Activated CD4-positive, alpha-beta T cell treated with anti-CD3 and anti-CD28 coated beads, Interleukin-2, amount 50 U/mL, for 4 hours (primary cell): ENCODE measurements at regions not wholly inside any gene's neighbourhood (a gene's known extent, or its start where the extent isn't known, plus 50 kb on each side); places are given as distances from the start of the nearest gene placed in this dataset.

Source experiments
- DNase-seq, 2 experiments: peaks; one replicate each; pipeline ENCODE4 v3.0.0-alpha.2; 2020

- no peak for DNase-seq
These were observed 167.1 kb upstream of the ZMIZ1 start for GRCh38 chr10:78901694-78902093.

DNA sequence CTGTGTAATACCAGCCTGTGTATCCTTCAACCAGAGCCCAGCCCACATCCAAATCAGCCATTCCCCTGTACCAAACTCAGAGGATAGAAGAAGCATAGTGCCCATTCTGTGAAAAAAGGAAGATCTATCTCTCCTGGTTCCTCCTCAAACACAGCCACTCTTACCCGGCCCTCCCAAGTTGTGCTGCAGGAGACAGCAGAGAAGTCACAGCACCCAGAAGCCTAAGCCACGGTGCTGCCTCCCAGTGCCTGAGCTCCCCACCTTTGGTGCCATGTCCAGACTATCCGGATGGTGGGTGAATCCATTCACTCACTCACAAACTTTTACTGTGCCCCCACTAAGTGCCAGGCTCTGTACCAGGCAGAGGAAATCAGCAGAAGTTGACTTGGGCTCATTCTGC lies 166.0 kb upstream of the ZMIZ1 start:
- DNase-seq, result no peak

DNA sequence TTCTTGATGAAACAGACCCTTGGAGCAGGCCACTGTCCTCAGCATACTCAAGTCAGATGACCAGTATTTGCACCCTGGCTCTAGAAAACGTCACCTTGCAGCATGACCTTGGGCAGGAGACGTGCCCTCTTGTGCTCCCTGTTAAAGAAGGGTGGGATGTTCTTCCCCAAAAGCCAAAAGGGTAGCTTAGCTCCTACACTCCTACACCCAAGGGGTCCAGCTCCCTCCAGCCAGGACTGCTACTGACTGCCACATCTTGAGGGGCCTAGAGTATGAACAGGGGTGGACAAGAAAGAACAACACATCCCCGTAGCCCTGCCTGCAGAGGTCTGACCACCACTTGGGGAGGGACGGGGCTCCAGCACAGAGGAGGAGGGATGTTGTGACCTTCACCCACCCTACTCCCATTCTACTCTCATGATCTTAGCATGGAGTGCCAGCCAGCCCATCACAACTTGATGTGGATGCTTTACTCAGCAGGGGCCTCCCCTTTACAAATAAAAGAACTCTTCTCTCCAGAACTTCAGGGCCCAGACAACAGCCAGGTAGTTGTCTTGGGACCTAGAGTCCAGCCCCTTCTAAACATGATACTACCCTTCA lies 165.3 kb upstream of the ZMIZ1 start:
- no peak for DNase-seq

DNA sequence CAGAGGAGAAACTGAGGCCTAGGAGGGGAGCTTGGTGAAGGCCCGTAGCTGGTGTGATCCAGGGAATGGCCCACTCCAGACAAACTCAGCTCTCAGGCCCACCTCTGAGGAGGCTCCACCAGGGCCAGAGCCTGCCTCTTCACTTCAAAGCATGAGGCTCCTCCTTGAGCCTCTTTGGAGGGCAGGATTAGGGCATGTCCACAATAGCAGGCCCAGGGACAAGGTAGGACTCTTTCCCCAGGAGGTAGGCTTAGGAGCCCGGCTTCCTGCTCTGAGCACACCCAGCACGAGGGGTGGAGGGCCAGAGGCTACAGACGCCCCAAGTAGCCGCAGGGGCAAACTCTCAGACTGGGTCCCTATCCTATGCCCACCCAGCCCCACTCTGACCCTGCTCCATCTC lies 164.6 kb upstream of the ZMIZ1 start:
- DNase-seq, result no peak

- DNase-seq, result no peak
These were observed 163.5 kb upstream of the ZMIZ1 start for GRCh38 chr10:78905015-78905956.

GRCh38 chr10:78905957-78906308 lies 162.8 kb upstream of the ZMIZ1 start:
- DNase-seq, result no peak

DNA sequence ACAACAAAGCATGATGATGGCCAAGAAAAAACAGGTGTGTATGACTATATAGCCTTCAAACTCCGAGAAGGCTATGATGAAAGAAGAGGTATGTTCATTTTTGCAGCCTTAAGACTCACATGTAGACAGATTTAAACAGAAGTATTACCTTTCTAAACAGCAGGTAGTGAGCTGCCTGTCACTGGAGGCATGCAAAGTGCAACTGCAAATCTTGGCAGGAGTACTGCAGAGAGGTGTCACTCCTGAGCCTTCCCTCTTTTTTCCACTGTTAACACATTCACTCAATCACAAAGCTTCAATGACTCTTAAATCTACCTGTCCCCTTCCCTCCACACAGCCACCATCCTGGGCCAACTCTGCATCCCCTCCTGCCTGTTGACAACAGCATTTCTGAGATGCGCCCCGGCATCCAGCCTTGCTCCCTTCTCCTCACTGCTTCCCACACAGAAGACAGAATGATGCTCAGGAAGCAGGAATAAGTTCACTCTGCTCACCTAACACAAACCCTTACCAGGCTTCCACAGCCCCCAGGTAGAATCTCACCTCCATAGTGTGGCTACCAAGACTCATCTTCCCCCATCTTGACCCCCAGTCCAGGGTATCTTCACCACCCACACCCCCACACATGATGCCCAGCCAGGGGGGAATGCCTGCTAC lies 161.9 kb upstream of the ZMIZ1 start:
- DNase-seq, result no peak

- no peak for DNase-seq
These were observed 161.1 kb upstream of the ZMIZ1 start for GRCh38 chr10:78907551-78908211.

DNA sequence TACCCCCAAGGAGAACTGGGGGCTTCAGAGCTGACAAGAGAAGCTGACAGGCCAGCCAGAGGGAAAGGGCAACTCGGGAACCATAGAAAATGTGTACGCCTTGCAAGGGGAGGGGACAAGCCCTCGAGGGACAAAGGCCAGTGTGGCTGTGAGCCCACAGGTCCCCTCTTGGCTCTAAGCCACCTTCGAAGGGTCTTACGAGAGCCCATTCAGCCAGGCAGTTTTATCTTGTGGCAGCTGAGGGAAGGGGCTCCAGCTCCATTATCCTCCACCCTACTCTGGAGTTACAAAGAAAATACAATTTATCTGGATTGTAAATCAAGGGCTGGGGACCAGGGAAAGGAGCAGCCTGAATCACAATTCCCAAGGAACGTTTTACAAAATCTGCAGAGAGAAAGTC lies 159.5 kb upstream of the ZMIZ1 start:
- no peak for DNase-seq

GRCh38 chr10:78910021-78910420 lies 158.7 kb upstream of the ZMIZ1 start:
- no peak for DNase-seq

DNA sequence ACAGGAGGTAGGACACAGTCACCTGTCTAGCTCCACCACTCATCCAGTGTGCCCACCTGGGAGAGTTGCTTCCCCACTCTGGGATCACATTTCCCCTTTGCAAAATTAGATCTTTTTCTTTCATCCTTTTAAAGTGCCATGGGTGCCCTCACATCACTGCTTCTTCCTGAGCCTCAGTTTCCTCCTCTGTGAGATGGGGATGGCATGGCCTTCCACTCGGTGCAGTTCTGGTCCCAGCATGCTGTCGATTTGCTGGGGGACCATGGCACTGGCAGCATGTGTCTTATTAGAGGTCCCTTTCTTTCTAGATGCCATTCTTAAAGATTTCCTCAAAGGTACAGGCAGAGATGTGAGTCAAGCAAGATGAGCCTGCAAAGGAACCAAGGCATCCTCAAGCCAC lies 158.3 kb upstream of the ZMIZ1 start:
- DNase-seq, result no peak

DNA sequence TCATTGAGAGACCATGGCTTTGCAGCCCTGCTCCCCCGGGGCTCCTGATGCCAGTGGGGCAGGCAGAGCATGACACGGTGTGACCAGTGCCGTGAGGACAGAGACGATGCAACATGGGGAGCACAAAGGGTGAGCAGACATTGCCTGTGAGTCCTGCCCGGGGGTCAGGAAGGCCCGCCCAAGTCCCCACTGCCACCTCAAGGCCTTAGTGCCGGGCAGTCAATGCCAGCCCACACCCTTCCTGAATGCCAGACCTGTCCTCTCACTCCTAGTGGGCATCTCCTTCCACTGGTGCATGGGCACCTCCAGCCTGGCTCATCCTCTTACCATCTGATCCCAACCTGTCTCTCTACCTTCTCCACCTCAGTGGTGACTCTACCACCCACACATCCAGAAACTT lies 157.9 kb upstream of the ZMIZ1 start:
- DNase-seq, result no peak

- DNase-seq, result no peak
These were observed 157.0 kb upstream of the ZMIZ1 start for GRCh38 chr10:78911533-78912340.

- no peak for DNase-seq
These were observed 156.2 kb upstream of the ZMIZ1 start for GRCh38 chr10:78912361-78913218.

- no peak for DNase-seq
These were observed 155.3 kb upstream of the ZMIZ1 start for GRCh38 chr10:78913219-78914059.

GRCh38 chr10:78914060-78914378 lies 154.7 kb upstream of the ZMIZ1 start:
- DNase-seq, result no peak

DNA sequence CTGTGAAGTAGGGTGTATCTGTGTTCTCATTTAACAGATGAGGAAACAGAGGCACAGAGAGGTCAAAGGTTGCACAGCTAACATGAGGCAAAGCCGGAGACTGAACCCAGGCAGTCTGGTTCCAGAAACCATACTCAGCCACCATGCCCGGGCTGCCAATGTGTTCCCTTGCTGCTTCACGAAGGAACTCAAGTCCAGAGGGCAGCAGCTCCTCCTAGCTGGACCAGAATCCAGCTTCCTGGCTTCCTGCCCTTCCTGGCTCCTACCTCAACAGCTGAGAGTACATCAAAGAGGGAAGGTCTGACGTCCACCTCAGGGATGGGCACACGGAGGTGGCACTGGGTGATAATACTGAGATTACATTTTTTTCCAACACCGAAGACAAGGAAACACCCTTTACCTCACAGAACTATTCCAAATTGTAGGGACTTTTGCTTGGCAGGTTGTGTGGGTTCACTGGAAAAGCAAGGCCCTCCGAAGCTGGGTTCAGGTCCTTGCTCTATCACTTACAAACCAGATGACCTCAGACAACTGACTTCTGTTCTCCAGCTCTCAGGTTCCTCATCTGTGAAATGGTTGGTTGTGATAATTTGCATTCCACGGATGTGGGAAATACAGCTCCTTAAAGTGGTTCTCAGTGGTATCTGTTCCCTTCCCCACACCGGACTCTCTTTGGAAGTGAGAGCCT lies 154.1 kb upstream of the ZMIZ1 start:
- DNase-seq, result no peak

DNA sequence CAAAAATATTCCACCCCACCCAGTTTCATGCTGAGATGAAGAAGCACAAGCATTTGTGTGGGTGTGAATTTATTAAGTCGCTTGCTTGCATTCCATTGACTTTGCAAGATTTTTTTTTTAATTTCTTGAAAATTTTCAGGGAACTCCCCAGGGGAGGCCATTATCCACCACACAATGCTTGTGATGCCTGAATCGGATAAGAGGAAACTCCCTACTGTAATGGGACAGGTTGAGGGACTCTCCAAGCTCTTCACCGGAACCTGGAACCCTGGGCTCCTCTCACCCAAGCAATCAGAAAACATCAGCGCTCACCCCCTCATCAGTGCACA lies 153.6 kb upstream of the ZMIZ1 start:
- DNase-seq, result no peak

- no peak for DNase-seq
These were observed 152.5 kb upstream of the ZMIZ1 start for GRCh38 chr10:78916227-78916626.
